ENCODE measurements at regions not wholly inside any gene's neighbourhood (a gene's known extent, or its start where the extent isn't known, plus 50 kb on each side); places are given as distances from the start of the nearest gene placed in this dataset.
"Not testable (repeated sequence)": the region's sequence is repeated elsewhere in the genome, so short reads cannot be mapped to it uniquely, and the experiment has no call there.

GRCh38 chr20:39752262-39752876, 790.2 kb downstream of the DHX35 start:
- DNase-seq (ENCODE audit: low read depth in 4 of 4, low spot score in 2 of 4), result no peak

- DNase-seq (ENCODE audit: low read depth in 4 of 4, low spot score in 2 of 4), result no peak
Measured at GRCh38 chr20:39751557-39752137, 789.5 kb downstream of the DHX35 start.

- DNase-seq (ENCODE audit: low read depth in 4 of 4, low spot score in 2 of 4), result no peak
Measured at GRCh38 chr20:39745380-39745779, 783.2 kb downstream of the DHX35 start.

- no peak for DNase-seq (ENCODE audit: low read depth in 4 of 4, low spot score in 2 of 4)
Measured at GRCh38 chr20:39738651-39739050, 776.5 kb downstream of the DHX35 start.

GRCh38 chr20:39736434-39737327, 774.5 kb downstream of the DHX35 start:
- no peak for DNase-seq (ENCODE audit: low read depth in 4 of 4, low spot score in 2 of 4)

GRCh38 chr20:39725513-39725912, 763.4 kb downstream of the DHX35 start:
- DNase-seq (ENCODE audit: low read depth in 4 of 4, low spot score in 2 of 4), result not testable (repeated sequence)

- DNase-seq (ENCODE audit: low read depth in 4 of 4, low spot score in 2 of 4), result no peak
Measured at GRCh38 chr20:39719293-39719692, 757.1 kb downstream of the DHX35 start.

- no peak for DNase-seq (ENCODE audit: low read depth in 4 of 4, low spot score in 2 of 4)
Measured at GRCh38 chr20:39717936-39718335, 755.8 kb downstream of the DHX35 start.

GRCh38 chr20:39716796-39717341, 754.7 kb downstream of the DHX35 start:
- DNase-seq (ENCODE audit: low read depth in 4 of 4, low spot score in 2 of 4), result no peak

GRCh38 chr20:39713076-39713840, 751.1 kb downstream of the DHX35 start:
- DNase-seq (ENCODE audit: low read depth in 4 of 4, low spot score in 2 of 4), result no peak

GRCh38 chr20:39706184-39706663, 744.1 kb downstream of the DHX35 start:
- no peak for DNase-seq (ENCODE audit: low read depth in 4 of 4, low spot score in 2 of 4)

- no peak for DNase-seq (ENCODE audit: low read depth in 4 of 4, low spot score in 2 of 4)
Measured at GRCh38 chr20:39705032-39705431, 742.9 kb downstream of the DHX35 start.

- DNase-seq (ENCODE audit: low read depth in 4 of 4, low spot score in 2 of 4), result not testable (repeated sequence)
Measured at GRCh38 chr20:39703357-39703756, 741.2 kb downstream of the DHX35 start.

- DNase-seq (ENCODE audit: low read depth in 4 of 4, low spot score in 2 of 4), result no peak
Measured at GRCh38 chr20:39702701-39703349, 740.7 kb downstream of the DHX35 start.

- DNase-seq (ENCODE audit: low read depth in 4 of 4, low spot score in 2 of 4), result no peak
Measured at GRCh38 chr20:39700528-39700927, 738.4 kb downstream of the DHX35 start.

GRCh38 chr20:39699166-39699725, 737.1 kb downstream of the DHX35 start:
- no peak for DNase-seq (ENCODE audit: low read depth in 4 of 4, low spot score in 2 of 4)

- DNase-seq (ENCODE audit: low read depth in 4 of 4, low spot score in 2 of 4), result no peak
Measured at GRCh38 chr20:39698752-39699151, 736.6 kb downstream of the DHX35 start.

- no peak for DNase-seq (ENCODE audit: low read depth in 4 of 4, low spot score in 2 of 4)
Measured at GRCh38 chr20:39691151-39691862, 729.2 kb downstream of the DHX35 start.

- no peak for DNase-seq (ENCODE audit: low read depth in 4 of 4, low spot score in 2 of 4)
Measured at GRCh38 chr20:39676857-39677391, 714.8 kb downstream of the DHX35 start.

All from left renal cortex interstitium (tissue), 4 donors.